GM23338 (cell line): ENCODE measurements at regions not wholly inside any gene's neighbourhood (a gene's known extent, or its start where the extent isn't known, plus 50 kb on each side); places are given as distances from the start of the nearest gene placed in this dataset.

Source experiments
- ATAC-seq: fragments of 200-7000 bp; cut with Tn5 transposase; 3 replicates; pipeline ENCODE4 v1.9.1; 2020
- DNase-seq: peaks from one replicate; pipeline ENCODE4 v3.0.0-alpha.2; 2015; ENCODE audit warnings: low spot score
- H2AFZ ChIP-seq: fragments of 200-600 bp; sonication (generic); 2 replicates; pipeline ENCODE4 v1.8.0; 2016; ENCODE audit warnings: antibody characterized with exemption, mild to moderate bottlenecking, moderate library complexity
- H3F3A ChIP-seq: fragments of 200-600 bp; sonication (generic); replicated peaks from 2 replicates; pipeline ENCODE4 v1.8.0; 2017; ENCODE audit warnings: antibody characterized with exemption, mixed run types, low read depth
- H3K27ac ChIP-seq: fragments of 200-600 bp; sonication (generic); 2 replicates; pipeline ENCODE4 v1.6.1; 2016; ENCODE audit warnings: low read depth
- H3K27me3 ChIP-seq: fragments of 200-600 bp; sonication (generic); 2 replicates; pipeline ENCODE4 v1.8.0; 2016; ENCODE audit warnings: mild to moderate bottlenecking, mixed run types, moderate library complexity; ENCODE audit not compliant: insufficient read depth
- H3K36me3 ChIP-seq: fragments of 200-600 bp; sonication (generic); 2 replicates; pipeline ENCODE4 v1.8.0; 2016; ENCODE audit warnings: mild to moderate bottlenecking; ENCODE audit not compliant: insufficient read depth
- H3K4me1 ChIP-seq: fragments of 200-600 bp; sonication (generic); 2 replicates; pipeline ENCODE4 v1.8.0; 2016; ENCODE audit warnings: mild to moderate bottlenecking, moderate library complexity; ENCODE audit not compliant: insufficient read depth
- H3K4me2 ChIP-seq: fragments of 200-600 bp; sonication (generic); 2 replicates; pipeline ENCODE4 v1.7.1; 2017; ENCODE audit warnings: mixed run types
- H3K4me3 ChIP-seq: fragments of 200-600 bp; sonication (generic); 2 replicates; pipeline ENCODE4 v1.6.1; 2016; ENCODE audit warnings: mixed run types
- H3K79me2 ChIP-seq: fragments of 200-600 bp; sonication (generic); replicated peaks from 2 replicates; pipeline ENCODE4 v1.8.0; 2017; ENCODE audit warnings: mild to moderate bottlenecking; ENCODE audit not compliant: insufficient read depth
- H3K9me2 ChIP-seq: fragments of 200-600 bp; sonication (generic); 2 replicates; pipeline ENCODE4 v1.8.0; 2017; ENCODE audit not compliant: insufficient read depth
- H4K20me1 ChIP-seq: fragments of 200-600 bp; sonication (generic); replicated peaks from 2 replicates; pipeline ENCODE4 v1.8.0; 2017; ENCODE audit warnings: mild to moderate bottlenecking; ENCODE audit not compliant: insufficient read depth
- H3K27ac Mint-ChIP-seq: 2 replicates; pipeline ENCODE4 v1.8.0; 2020; ENCODE audit warnings: inconsistent platforms, mild to moderate bottlenecking, moderate library complexity, mixed read lengths
- H3K27me3 Mint-ChIP-seq: 3 replicates; pipeline ENCODE4 v1.8.0; 2022; ENCODE audit warnings: low read depth, mild to moderate bottlenecking, moderate library complexity, mixed read lengths, inconsistent platforms; ENCODE audit not compliant: insufficient read depth, poor library complexity
- H3K36me3 Mint-ChIP-seq: 3 replicates; pipeline ENCODE4 v1.8.0; 2021; ENCODE audit warnings: low read depth, mild to moderate bottlenecking, inconsistent platforms, moderate library complexity, mixed read lengths
- H3K4me1 Mint-ChIP-seq: 3 replicates; pipeline ENCODE4 v1.8.0; 2020; ENCODE audit warnings: mild to moderate bottlenecking, inconsistent platforms, mixed read lengths
- H3K4me3 Mint-ChIP-seq: 3 replicates; pipeline ENCODE4 v1.8.0; 2021; ENCODE audit warnings: moderate library complexity, mild to moderate bottlenecking, inconsistent platforms, mixed read lengths
- H3K9me3 Mint-ChIP-seq: 3 replicates; pipeline ENCODE4 v1.8.0; 2020; ENCODE audit warnings: moderate library complexity, mild to moderate bottlenecking, inconsistent platforms, mixed read lengths
- JUNB ChIP-seq: IDR thresholded peaks from one replicate; pipeline ENCODE4 v1.6.1; 2016; ENCODE audit warnings: antibody characterized with exemption; ENCODE audit not compliant: unreplicated experiment
- NANOG ChIP-seq: IDR thresholded peaks from 2 replicates; pipeline ENCODE4 v1.6.1; 2016; ENCODE audit warnings: antibody characterized with exemption, borderline replicate concordance
- POLR2AphosphoS5 ChIP-seq: IDR thresholded peaks from 2 replicates; pipeline ENCODE4 v1.6.1; 2016; ENCODE audit warnings: antibody characterized with exemption, low read depth
- REST ChIP-seq: IDR thresholded peaks from one replicate; pipeline ENCODE4 v1.6.1; 2018; ENCODE audit warnings: antibody characterized with exemption; ENCODE audit not compliant: unreplicated experiment
- ZNF114 ChIP-seq: fragments of 250-450 bp; sonication (Bioruptor Pico); IDR thresholded peaks from 2 replicates; pipeline ENCODE4 v1.5.0; 2020; ENCODE audit warnings: mild to moderate bottlenecking, moderate library complexity
- TF ChIP-seq, protein P1 (sequence below), 2 experiments: fragments of 200-600 bp in 1 of 2; sonication (generic) in 1 of 2; conservative IDR thresholded peaks; 2 replicates each; pipeline versions ENCODE4 v1.5.1 to v1.6.1; 2016 to 2017; ENCODE audit warnings: antibody characterized with exemption in 2 of 2, low read depth in 2 of 2, mild to moderate bottlenecking in 2 of 2, moderate library complexity in 1 of 2

- Histone ChIP-seq H3K4me1 (no peaks in the 10 kb centered on the region), H3K36me3 (no peaks in the 10 kb centered on the region), H3K4me3 (no peak overlapping the region), H3K4me2 (no peak overlapping the region), H3K9me2 (0 out of 2 replicates have a peak, but pooled peaks cover 3% of the 10 kb centered on the region), H3K27ac (no peak overlapping the region), H3K27me3 (no peaks in the 10 kb centered on the region), H4K20me1 (no peaks in the 10 kb centered on the region), H2AFZ (no peak overlapping the region), H3F3A (no peaks in the 10 kb centered on the region), H3K79me2 (no peaks in the 10 kb centered on the region)
- peaks cover 2% of the 10 kb centered on the region for H3K27me3 Mint-ChIP-seq
- no peak overlapping the region for H3K4me3 Mint-ChIP-seq
- H3K27ac Mint-ChIP-seq = no peak overlapping the region
- no peak for ATAC-seq
- H3K4me1 Mint-ChIP-seq = no peaks in the 10 kb centered on the region
- TF ChIP-seq POLR2AphosphoS5 (no peak), NANOG (no peak)
- no peaks in the 10 kb centered on the region for H3K36me3 Mint-ChIP-seq
- no peak for DNase-seq
- no peaks in the 10 kb centered on the region for H3K9me3 Mint-ChIP-seq
Observed at GRCh38 chr5:158390577-158390976, 531.6 kb upstream of the CLINT1 start.

DNA sequence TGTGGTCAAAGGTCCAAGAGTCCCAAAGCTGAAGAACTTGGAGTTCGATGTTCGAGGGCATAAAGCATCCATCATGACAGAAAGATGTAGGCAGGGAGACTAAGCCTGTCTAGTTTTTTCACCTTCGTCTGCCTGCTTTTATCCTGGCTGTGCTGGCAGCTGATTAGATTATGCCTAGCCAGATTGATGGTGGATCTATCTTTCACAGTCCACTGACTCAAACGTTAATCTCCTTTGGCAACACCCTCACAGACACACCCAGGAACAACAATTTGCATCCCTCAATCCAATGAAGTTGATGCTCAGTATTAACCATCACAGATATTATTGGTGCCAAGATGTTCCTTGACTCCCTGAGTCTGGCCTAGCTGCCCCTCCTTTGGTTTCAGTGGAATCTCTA, 530.8 kb upstream of the CLINT1 start:
- H3F3A ChIP-seq = no peaks in the 10 kb centered on the region
- Mint-ChIP-seq H3K9me3 (no peaks in the 10 kb centered on the region), H3K36me3 (no peaks in the 10 kb centered on the region), H3K4me3 (no peak overlapping the region), H3K4me1 (no peaks in the 10 kb centered on the region), H3K27ac (no peak overlapping the region), H3K27me3 (peaks cover 2% of the 10 kb centered on the region)
- no peak overlapping the region for H3K27ac ChIP-seq
- 0 out of 2 replicates have a peak, but pooled peaks cover 3% of the 10 kb centered on the region for H3K9me2 ChIP-seq
- DNase-seq = no peak
- no peak overlapping the region for H3K4me3 ChIP-seq
- H3K79me2 ChIP-seq = no peaks in the 10 kb centered on the region
- TF ChIP-seq, protein P1, sequence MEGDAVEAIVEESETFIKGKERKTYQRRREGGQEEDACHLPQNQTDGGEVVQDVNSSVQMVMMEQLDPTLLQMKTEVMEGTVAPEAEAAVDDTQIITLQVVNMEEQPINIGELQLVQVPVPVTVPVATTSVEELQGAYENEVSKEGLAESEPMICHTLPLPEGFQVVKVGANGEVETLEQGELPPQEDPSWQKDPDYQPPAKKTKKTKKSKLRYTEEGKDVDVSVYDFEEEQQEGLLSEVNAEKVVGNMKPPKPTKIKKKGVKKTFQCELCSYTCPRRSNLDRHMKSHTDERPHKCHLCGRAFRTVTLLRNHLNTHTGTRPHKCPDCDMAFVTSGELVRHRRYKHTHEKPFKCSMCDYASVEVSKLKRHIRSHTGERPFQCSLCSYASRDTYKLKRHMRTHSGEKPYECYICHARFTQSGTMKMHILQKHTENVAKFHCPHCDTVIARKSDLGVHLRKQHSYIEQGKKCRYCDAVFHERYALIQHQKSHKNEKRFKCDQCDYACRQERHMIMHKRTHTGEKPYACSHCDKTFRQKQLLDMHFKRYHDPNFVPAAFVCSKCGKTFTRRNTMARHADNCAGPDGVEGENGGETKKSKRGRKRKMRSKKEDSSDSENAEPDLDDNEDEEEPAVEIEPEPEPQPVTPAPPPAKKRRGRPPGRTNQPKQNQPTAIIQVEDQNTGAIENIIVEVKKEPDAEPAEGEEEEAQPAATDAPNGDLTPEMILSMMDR (conservative IDR thresholded peaks at IDR 0.05; ENCODE audit: low read depth in 2 of 2) = no peak
- TF ChIP-seq NANOG = no peak
- TF ChIP-seq ZNF114 (CRISPR knock-in tag) = no peak
- H3K36me3 ChIP-seq = no peaks in the 10 kb centered on the region
- no peaks in the 10 kb centered on the region for H3K27me3 ChIP-seq
- H3K4me1 ChIP-seq = no peaks in the 10 kb centered on the region
- no peak overlapping the region for H2AFZ ChIP-seq
- ATAC-seq = no peak
- no peaks in the 10 kb centered on the region for H4K20me1 ChIP-seq
- H3K4me2 ChIP-seq = no peak overlapping the region

DNA sequence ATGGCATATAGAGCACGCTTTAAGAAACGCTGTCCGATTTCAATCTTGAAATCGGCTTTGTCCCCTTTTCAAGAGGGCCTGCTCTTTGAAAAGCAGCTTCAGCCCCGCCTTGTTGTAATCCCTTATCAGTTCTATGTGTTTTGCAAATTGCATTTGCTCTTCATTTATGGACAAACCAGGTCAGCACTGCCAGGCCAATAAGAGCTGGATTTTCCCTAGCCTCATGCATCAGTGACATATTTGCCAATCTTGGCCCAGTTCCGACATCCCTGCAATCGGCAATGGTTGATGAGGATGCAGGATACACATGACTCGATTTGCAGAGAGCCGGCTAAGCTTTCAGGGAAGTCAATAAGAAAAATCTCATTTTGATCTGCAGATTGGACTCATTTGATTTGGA, 529.1 kb upstream of the CLINT1 start:
- no peaks in the 10 kb centered on the region for H3K9me3 Mint-ChIP-seq
- Histone ChIP-seq H3K4me2 (no peak overlapping the region), H3K36me3 (no peaks in the 10 kb centered on the region), H3K27ac (no peak overlapping the region), H3K9me2 (no peaks in the 10 kb centered on the region), H2AFZ (no peak overlapping the region), H4K20me1 (no peaks in the 10 kb centered on the region), H3K79me2 (no peaks in the 10 kb centered on the region), H3K4me1 (no peaks in the 10 kb centered on the region), H3K4me3 (no peak overlapping the region), H3F3A (no peaks in the 10 kb centered on the region), H3K27me3 (no peaks in the 10 kb centered on the region)
- no peaks in the 10 kb centered on the region for H3K4me1 Mint-ChIP-seq
- H3K4me3 Mint-ChIP-seq = no peak overlapping the region
- ATAC-seq (no peak), DNase-seq (no peak)
- no peaks in the 10 kb centered on the region for H3K36me3 Mint-ChIP-seq
- H3K27me3 Mint-ChIP-seq = peaks cover 2% of the 10 kb centered on the region
- no peak overlapping the region for H3K27ac Mint-ChIP-seq
- TF ChIP-seq REST (no peak), JUNB (no peak), ZNF114 (CRISPR knock-in tag) (no peak)
- TF ChIP-seq, protein P1 (conservative IDR thresholded peaks at IDR 0.05; ENCODE audit: low read depth in 2 of 2) = no peak
